Activated naive CD8-positive, alpha-beta T cell treated with anti-CD3 and anti-CD28 coated beads, Interleukin-2, amount 50 U/mL, for 24 hours (primary cell): ENCODE measurements at regions not wholly inside any gene's neighbourhood (a gene's known extent, or its start where the extent isn't known, plus 50 kb on each side); places are given as distances from the start of the nearest gene placed in this dataset.

Experiments used
- ATAC-seq: fragments of 150-1000 bp; cut with Tn5 transposase; one replicate; pipeline ENCODE4 v1.10.0; 2021
- DNase-seq: peaks from one replicate; pipeline ENCODE4 v3.0.0; 2021
- H3K27ac Mint-ChIP-seq: one replicate; pipeline ENCODE4 v1.8.0; 2021; ENCODE audit warnings: mild to moderate bottlenecking, mixed read lengths
- H3K27me3 Mint-ChIP-seq: one replicate; pipeline ENCODE4 v1.8.0; 2021; ENCODE audit warnings: mixed read lengths
- H3K36me3 Mint-ChIP-seq: one replicate; pipeline ENCODE4 v1.8.0; 2021; ENCODE audit warnings: low read depth, mixed read lengths
- H3K4me1 Mint-ChIP-seq: one replicate; pipeline ENCODE4 v1.8.0; 2021; ENCODE audit warnings: mixed read lengths
- H3K4me3 Mint-ChIP-seq: one replicate; pipeline ENCODE4 v1.8.0; 2021; ENCODE audit warnings: mild to moderate bottlenecking, moderate library complexity, mixed read lengths
- H3K9me3 Mint-ChIP-seq: one replicate; pipeline ENCODE4 v1.8.0; 2021; ENCODE audit warnings: mixed read lengths

- Mint-ChIP-seq H3K36me3 (no peaks in the 10 kb centered on the region), H3K27ac (no peak overlapping the region), H3K4me3 (no peak overlapping the region), H3K9me3 (peaks cover 3% of the 10 kb centered on the region), H3K4me1 (no peaks in the 10 kb centered on the region), H3K27me3 (peaks cover 1% of the 10 kb centered on the region)
- ATAC-seq (no peak), DNase-seq (no peak)
Measured at GRCh38 chr10:128507066-128507465, 380.8 kb upstream of the MKI67 start.

GRCh38 chr10:128511284-128511683, 385.1 kb upstream of the MKI67 start:
- H3K4me3 Mint-ChIP-seq = no peak overlapping the region
- DNase-seq = no peak
- no peak overlapping the region for H3K27ac Mint-ChIP-seq
- no peak for ATAC-seq
- H3K4me1 Mint-ChIP-seq = no peaks in the 10 kb centered on the region
- no peaks in the 10 kb centered on the region for H3K36me3 Mint-ChIP-seq
- no peaks in the 10 kb centered on the region for H3K27me3 Mint-ChIP-seq
- peaks cover 3% of the 10 kb centered on the region for H3K9me3 Mint-ChIP-seq

- ATAC-seq (no peak), DNase-seq (no peak)
- no peaks in the 10 kb centered on the region for H3K4me1 Mint-ChIP-seq
- H3K9me3 Mint-ChIP-seq = peaks cover 2% of the 10 kb centered on the region
- no peaks in the 10 kb centered on the region for H3K36me3 Mint-ChIP-seq
- no peak overlapping the region for H3K27ac Mint-ChIP-seq
- no peak overlapping the region for H3K4me3 Mint-ChIP-seq
- H3K27me3 Mint-ChIP-seq = no peaks in the 10 kb centered on the region
Measured at GRCh38 chr10:128512767-128513166, 386.5 kb upstream of the MKI67 start.

GRCh38 chr10:128514536-128514935, 388.3 kb upstream of the MKI67 start:
- H3K36me3 Mint-ChIP-seq = no peaks in the 10 kb centered on the region
- no peak overlapping the region for H3K4me3 Mint-ChIP-seq
- DNase-seq = no peak
- H3K4me1 Mint-ChIP-seq = no peaks in the 10 kb centered on the region
- ATAC-seq = no peak
- no peak overlapping the region for H3K27ac Mint-ChIP-seq
- H3K9me3 Mint-ChIP-seq = no peaks in the 10 kb centered on the region
- no peaks in the 10 kb centered on the region for H3K27me3 Mint-ChIP-seq

- ATAC-seq (no peak), DNase-seq (no peak)
- Mint-ChIP-seq H3K27me3 (no peaks in the 10 kb centered on the region), H3K9me3 (no peaks in the 10 kb centered on the region), H3K36me3 (no peaks in the 10 kb centered on the region), H3K27ac (no peak overlapping the region), H3K4me1 (no peaks in the 10 kb centered on the region), H3K4me3 (no peak overlapping the region)
Measured at GRCh38 chr10:128516180-128516579, 390.0 kb upstream of the MKI67 start.

GRCh38 chr10:128517167-128517566, 390.9 kb upstream of the MKI67 start:
- Mint-ChIP-seq H3K36me3 (no peaks in the 10 kb centered on the region), H3K27ac (no peak overlapping the region), H3K4me1 (no peaks in the 10 kb centered on the region), H3K27me3 (no peaks in the 10 kb centered on the region), H3K4me3 (no peak overlapping the region), H3K9me3 (no peaks in the 10 kb centered on the region)
- DNase-seq (no peak), ATAC-seq (no peak)

- Mint-ChIP-seq H3K4me3 (no peak overlapping the region), H3K36me3 (no peaks in the 10 kb centered on the region), H3K27me3 (no peaks in the 10 kb centered on the region), H3K27ac (no peak overlapping the region), H3K9me3 (no peaks in the 10 kb centered on the region), H3K4me1 (no peaks in the 10 kb centered on the region)
- DNase-seq (no peak), ATAC-seq (no peak)
Measured at GRCh38 chr10:128518000-128518399, 391.8 kb upstream of the MKI67 start.

GRCh38 chr10:128519581-128519980, 393.4 kb upstream of the MKI67 start:
- no peaks in the 10 kb centered on the region for H3K27me3 Mint-ChIP-seq
- H3K4me3 Mint-ChIP-seq = no peak overlapping the region
- H3K36me3 Mint-ChIP-seq = no peaks in the 10 kb centered on the region
- ATAC-seq = no peak
- no peak for DNase-seq
- H3K9me3 Mint-ChIP-seq = no peaks in the 10 kb centered on the region
- H3K4me1 Mint-ChIP-seq = no peaks in the 10 kb centered on the region
- H3K27ac Mint-ChIP-seq = no peak overlapping the region

GRCh38 chr10:128520211-128520815, 394.1 kb upstream of the MKI67 start:
- no peak overlapping the region for H3K27ac Mint-ChIP-seq
- H3K4me1 Mint-ChIP-seq = no peaks in the 10 kb centered on the region
- peak; percentile 16 for ATAC-seq
- H3K9me3 Mint-ChIP-seq = no peaks in the 10 kb centered on the region
- no peak overlapping the region for H3K4me3 Mint-ChIP-seq
- no peak for DNase-seq
- no peaks in the 10 kb centered on the region for H3K36me3 Mint-ChIP-seq
- H3K27me3 Mint-ChIP-seq = no peaks in the 10 kb centered on the region

GRCh38 chr10:128522551-128523308, 396.5 kb upstream of the MKI67 start:
- no peak for DNase-seq
- Mint-ChIP-seq H3K36me3 (no peaks in the 10 kb centered on the region), H3K27me3 (no peaks in the 10 kb centered on the region), H3K27ac (no peak overlapping the region), H3K9me3 (no peaks in the 10 kb centered on the region), H3K4me1 (no peaks in the 10 kb centered on the region), H3K4me3 (no peak overlapping the region)
- no peak for ATAC-seq

- no peaks in the 10 kb centered on the region for H3K9me3 Mint-ChIP-seq
- H3K27me3 Mint-ChIP-seq = no peaks in the 10 kb centered on the region
- no peak for ATAC-seq
- no peak overlapping the region for H3K4me3 Mint-ChIP-seq
- H3K4me1 Mint-ChIP-seq = no peaks in the 10 kb centered on the region
- no peak for DNase-seq
- H3K36me3 Mint-ChIP-seq = no peaks in the 10 kb centered on the region
- H3K27ac Mint-ChIP-seq = no peak overlapping the region
Measured at GRCh38 chr10:128525444-128525843, 399.2 kb upstream of the MKI67 start.

- H3K9me3 Mint-ChIP-seq = no peaks in the 10 kb centered on the region
- no peaks in the 10 kb centered on the region for H3K36me3 Mint-ChIP-seq
- DNase-seq (no peak), ATAC-seq (no peak)
- H3K27ac Mint-ChIP-seq = no peak overlapping the region
- H3K4me1 Mint-ChIP-seq = no peaks in the 10 kb centered on the region
- no peak overlapping the region for H3K4me3 Mint-ChIP-seq
- H3K27me3 Mint-ChIP-seq = no peaks in the 10 kb centered on the region
Measured at GRCh38 chr10:128525936-128526335, 399.7 kb upstream of the MKI67 start.

GRCh38 chr10:128526791-128527375, 400.7 kb upstream of the MKI67 start:
- H3K4me3 Mint-ChIP-seq = no peak overlapping the region
- H3K27me3 Mint-ChIP-seq = no peaks in the 10 kb centered on the region
- H3K36me3 Mint-ChIP-seq = no peaks in the 10 kb centered on the region
- no peaks in the 10 kb centered on the region for H3K9me3 Mint-ChIP-seq
- H3K27ac Mint-ChIP-seq = no peak overlapping the region
- ATAC-seq = no peak
- no peaks in the 10 kb centered on the region for H3K4me1 Mint-ChIP-seq
- no peak for DNase-seq

GRCh38 chr10:128527711-128528110, 401.5 kb upstream of the MKI67 start:
- H3K4me3 Mint-ChIP-seq = no peak overlapping the region
- no peaks in the 10 kb centered on the region for H3K9me3 Mint-ChIP-seq
- ATAC-seq (no peak), DNase-seq (no peak)
- no peaks in the 10 kb centered on the region for H3K36me3 Mint-ChIP-seq
- no peaks in the 10 kb centered on the region for H3K4me1 Mint-ChIP-seq
- no peak overlapping the region for H3K27ac Mint-ChIP-seq
- H3K27me3 Mint-ChIP-seq = no peaks in the 10 kb centered on the region

GRCh38 chr10:128528167-128528566, 401.9 kb upstream of the MKI67 start:
- Mint-ChIP-seq H3K4me1 (no peaks in the 10 kb centered on the region), H3K27me3 (peaks cover 2% of the 10 kb centered on the region), H3K36me3 (no peaks in the 10 kb centered on the region), H3K4me3 (no peak overlapping the region), H3K27ac (no peak overlapping the region), H3K9me3 (no peaks in the 10 kb centered on the region)
- ATAC-seq = no peak
- DNase-seq = no peak
